Aorta (tissue), 5 donors: ENCODE measurements at regions not wholly inside any gene's neighbourhood (a gene's known extent, or its start where the extent isn't known, plus 50 kb on each side); places are given as distances from the start of the nearest gene placed in this dataset.

Experiments
- ATAC-seq: fragments of 200-7000 bp; cut with Tn5 transposase; one replicate; pipeline ENCODE4 v1.9.1; 2022; ENCODE audit warnings: moderate library complexity; ENCODE audit not compliant: low FRiP score
- DNase-seq, 2 donors: peaks; one replicate each; pipeline ENCODE4 v3.0.0-alpha.2; 2020
- H3K27ac ChIP-seq, 2 donors: one replicate each; pipeline ENCODE4 v1.5.1; 2013; ENCODE audit warnings: low read length in 2 of 2, mild to moderate bottlenecking in 2 of 2, moderate library complexity in 2 of 2, control low read depth in 1 of 2, inconsistent platforms in 1 of 2, low read depth in 1 of 2
- H3K27me3 ChIP-seq, 2 donors: one replicate each; pipeline ENCODE4 v1.6.1; 2013; ENCODE audit warnings: control low read depth in 1 of 2, low read length in 1 of 2, mild to moderate bottlenecking in 1 of 2, moderate library complexity in 1 of 2; ENCODE audit not compliant: insufficient read depth in 2 of 2, control insufficient read depth in 1 of 2
- H3K36me3 ChIP-seq, 2 donors: one replicate each; pipeline ENCODE4 v1.6.1; 2013; ENCODE audit warnings: control low read depth in 1 of 2, low read length in 1 of 2, mild to moderate bottlenecking in 1 of 2; ENCODE audit not compliant: insufficient read depth in 2 of 2, control insufficient read depth in 1 of 2
- H3K4me1 ChIP-seq, 2 donors: one replicate each; pipeline ENCODE4 v1.6.1; 2013; ENCODE audit warnings: low read length in 2 of 2, control low read depth in 1 of 2, mild to moderate bottlenecking in 1 of 2, moderate library complexity in 1 of 2; ENCODE audit not compliant: insufficient read depth in 2 of 2, control insufficient read depth in 1 of 2
- H3K4me3 ChIP-seq, 2 donors: one replicate each; pipeline ENCODE4 v1.5.1; 2013; ENCODE audit warnings: low read length in 2 of 2, control low read depth in 1 of 2, mild to moderate bottlenecking in 1 of 2
- H3K9me3 ChIP-seq: one replicate; pipeline ENCODE4 v1.6.1; 2013; ENCODE audit warnings: mild to moderate bottlenecking, low read length; ENCODE audit not compliant: control insufficient read depth
- WGBS, 2 donors: extraction: QIAGEN DNeasy Blood & Tissue Kit; methylation state at CpG; one replicate each; pipeline ENCODE4 v1.1.7; 2013; 5-methylcytosine and 5-hydroxymethylcytosine counted together
- intact Hi-C, 2 donors: fragments of 100-400 bp; cut with DNase I; formaldehyde crosslinking; loops; one replicate each; pipeline versions ENCODE4 v1.14.2 to v1.15.0; 2022
- donor health status: healthy with polysubstance abuse.
- donor health status: Bipolar disorder and iron deficiency.
- donor health status: DM: no; HTN: no; CAD: no.
- donor health status: DM: no; HTN: no; CAD: no.
- donor health status: DM: yes; HTN: yes; CAD: no.

- H3K4me3 ChIP-seq = no peak overlapping the region
- no peak for DNase-seq
- no peak for ATAC-seq
- peaks cover 2% of the 10 kb centered on the region for H3K9me3 ChIP-seq
- intact Hi-C loops = loop anchor here in 1 of 2 donors (10.0 kb wide), 1 partner anchor 314 kb away; the partner anchor contains the start of gene NFIL3
- no peaks in the 10 kb centered on the region for H3K36me3 ChIP-seq
- no peaks in the 10 kb centered on the region for H3K27me3 ChIP-seq
- H3K4me1 ChIP-seq = no peaks in the 10 kb centered on the region
- H3K27ac ChIP-seq = no peak overlapping the region
Measured at GRCh38 chr9:91111226-91111625, 250.5 kb downstream of the AUH start.

GRCh38 chr9:91111876-91112275 is 249.8 kb downstream of the AUH start:
- peaks cover 2% of the 10 kb centered on the region for H3K9me3 ChIP-seq
- intact Hi-C loops = loop anchor here in 1 of 2 donors (10.0 kb wide), 1 partner anchor 313 kb away; the partner anchor contains the start of gene NFIL3
- no peaks in the 10 kb centered on the region for H3K36me3 ChIP-seq
- no peaks in the 10 kb centered on the region for H3K27me3 ChIP-seq
- H3K4me1 ChIP-seq = no peaks in the 10 kb centered on the region
- no peak overlapping the region for H3K4me3 ChIP-seq
- ATAC-seq (no peak), DNase-seq (no peak)
- WGBS, 2 donors = 90 to 94% methylated on average over 6 of the region's 6 CpGs
- no peak overlapping the region for H3K27ac ChIP-seq

- H3K4me3 ChIP-seq = no peak overlapping the region
- ATAC-seq (no peak), DNase-seq (no peak)
- intact Hi-C loops = loop anchor here in 1 of 2 donors (10.0 kb wide), 1 partner anchor 312 kb away; the partner anchor contains the start of gene NFIL3
- no peaks in the 10 kb centered on the region for H3K27me3 ChIP-seq
- 87 to 93% methylated on average over 2 of the region's 2 CpGs for WGBS, 2 donors
- H3K27ac ChIP-seq = no peak overlapping the region
- H3K9me3 ChIP-seq = peaks cover 2% of the 10 kb centered on the region
- no peaks in the 10 kb centered on the region for H3K36me3 ChIP-seq
- H3K4me1 ChIP-seq = no peaks in the 10 kb centered on the region
Measured at GRCh38 chr9:91113016-91113415, 248.7 kb downstream of the AUH start.

- H3K36me3 ChIP-seq = no peaks in the 10 kb centered on the region
- 91 to 95% methylated on average over 1 of the region's 1 CpG for WGBS, 2 donors
- intact Hi-C loops = loop anchor here in 1 of 2 donors (10.0 kb wide), 1 partner anchor 310 kb away; the partner anchor contains the start of gene NFIL3
Measured at GRCh38 chr9:91114450-91114849, 247.3 kb downstream of the AUH start.

GRCh38 chr9:91116211-91116610 is 245.5 kb downstream of the AUH start:
- DNase-seq = no peak
- H3K4me1 ChIP-seq = peaks cover 0 to 2% of the 10 kb centered on the region in 2 donors
- peak overlapping the region in 1 of 2 donors; percentile 64 for H3K27ac ChIP-seq
- H3K4me3 ChIP-seq = no peak overlapping the region
- ATAC-seq = no peak
- no peaks in the 10 kb centered on the region for H3K27me3 ChIP-seq
- intact Hi-C loops = loop anchor here (2.0 to 10.0 kb wide), 6 partner anchors 15 to 366 kb away; partner anchors contain the start of gene NFIL3 (in 2 of the 2)
- no peaks in the 10 kb centered on the region for H3K36me3 ChIP-seq
- 32 to 36% methylated on average over 3 of the region's 3 CpGs for WGBS, 2 donors
- peaks cover 2% of the 10 kb centered on the region for H3K9me3 ChIP-seq

More at GRCh38 chr9:91114450-91114849, 247.3 kb downstream of the AUH start:
- ATAC-seq (no peak), DNase-seq (no peak)
- Histone ChIP-seq H3K4me1 (no peaks in the 10 kb centered on the region), H3K9me3 (peaks cover 2% of the 10 kb centered on the region), H3K27ac (no peak overlapping the region), H3K4me3 (no peak overlapping the region), H3K27me3 (no peaks in the 10 kb centered on the region)

GRCh38 chr9:91116711-91117110 is 245.0 kb downstream of the AUH start:
- Histone ChIP-seq H3K9me3 (peaks cover 2% of the 10 kb centered on the region), H3K27ac (no peak overlapping the region), H3K27me3 (no peaks in the 10 kb centered on the region), H3K36me3 (no peaks in the 10 kb centered on the region), H3K4me3 (no peak overlapping the region), H3K4me1 (peaks cover 0 to 2% of the 10 kb centered on the region in 2 donors)
- WGBS, 2 donors = 94 to 95% methylated on average over 5 of the region's 5 CpGs
- DNase-seq (no peak), ATAC-seq (no peak)
- intact Hi-C loops = loop anchor here (2.0 to 10.0 kb wide), 6 partner anchors 16 to 366 kb away; partner anchors contain the start of gene NFIL3 (in 2 of the 2)

- peak; percentile 17 for ATAC-seq
- Histone ChIP-seq H3K36me3 (no peaks in the 10 kb centered on the region), H3K27me3 (no peaks in the 10 kb centered on the region), H3K4me1 (peaks cover 0 to 2% of the 10 kb centered on the region in 2 donors), H3K27ac (peak overlapping the region in 1 of 2 donors; percentile 71), H3K4me3 (no peak overlapping the region), H3K9me3 (no peaks in the 10 kb centered on the region)
- no peak for DNase-seq
- WGBS, 2 donors = 82 to 84% methylated on average over 29 of the region's 29 CpGs
- intact Hi-C loops = loop anchor here (2.0 to 10.0 kb wide), 6 partner anchors 17 to 365 kb away; partner anchors contain the start of gene NFIL3 (in 2 of the 2)
Measured at GRCh38 chr9:91117474-91117891, 244.2 kb downstream of the AUH start.

- Histone ChIP-seq H3K27me3 (no peaks in the 10 kb centered on the region), H3K4me3 (no peak overlapping the region), H3K4me1 (peaks cover 0 to 2% of the 10 kb centered on the region in 2 donors), H3K27ac (peak overlapping the region; percentile 72 to 83), H3K9me3 (no peaks in the 10 kb centered on the region), H3K36me3 (no peaks in the 10 kb centered on the region)
- intact Hi-C loops = loop anchor here (2.0 to 10.0 kb wide), 6 partner anchors 17 to 364 kb away; partner anchors contain the start of gene NFIL3 (in 2 of the 2)
- DNase-seq (peak; percentile 92 to 95), ATAC-seq (peak; percentile 96)
- WGBS, 2 donors = 4 to 5% methylated on average over 36 of the region's 36 CpGs
Measured at GRCh38 chr9:91117959-91118703, 243.6 kb downstream of the AUH start.
